ENCODE measurements at regions not wholly inside any gene's neighbourhood (a gene's known extent, or its start where the extent isn't known, plus 50 kb on each side); places are given as distances from the start of the nearest gene placed in this dataset.

- TF ChIP-seq, protein P1, sequence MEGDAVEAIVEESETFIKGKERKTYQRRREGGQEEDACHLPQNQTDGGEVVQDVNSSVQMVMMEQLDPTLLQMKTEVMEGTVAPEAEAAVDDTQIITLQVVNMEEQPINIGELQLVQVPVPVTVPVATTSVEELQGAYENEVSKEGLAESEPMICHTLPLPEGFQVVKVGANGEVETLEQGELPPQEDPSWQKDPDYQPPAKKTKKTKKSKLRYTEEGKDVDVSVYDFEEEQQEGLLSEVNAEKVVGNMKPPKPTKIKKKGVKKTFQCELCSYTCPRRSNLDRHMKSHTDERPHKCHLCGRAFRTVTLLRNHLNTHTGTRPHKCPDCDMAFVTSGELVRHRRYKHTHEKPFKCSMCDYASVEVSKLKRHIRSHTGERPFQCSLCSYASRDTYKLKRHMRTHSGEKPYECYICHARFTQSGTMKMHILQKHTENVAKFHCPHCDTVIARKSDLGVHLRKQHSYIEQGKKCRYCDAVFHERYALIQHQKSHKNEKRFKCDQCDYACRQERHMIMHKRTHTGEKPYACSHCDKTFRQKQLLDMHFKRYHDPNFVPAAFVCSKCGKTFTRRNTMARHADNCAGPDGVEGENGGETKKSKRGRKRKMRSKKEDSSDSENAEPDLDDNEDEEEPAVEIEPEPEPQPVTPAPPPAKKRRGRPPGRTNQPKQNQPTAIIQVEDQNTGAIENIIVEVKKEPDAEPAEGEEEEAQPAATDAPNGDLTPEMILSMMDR (IDR thresholded peaks at IDR 0.05; ENCODE audit: low read depth, low read length), result no peak
- no peak for TF ChIP-seq EZH2phosphoT487 (IDR thresholded peaks at IDR 0.05; ENCODE audit: low read depth)
Measured at GRCh38 chr15:62240121-62241096, 75.3 kb upstream of the C2CD4B start.

All from OCI-LY3 (cell line).